HCEC 1CT (cell line): ENCODE measurements at regions not wholly inside any gene's neighbourhood (a gene's known extent, or its start where the extent isn't known, plus 50 kb on each side); places are given as distances from the start of the nearest gene placed in this dataset.
"Not testable (repeated sequence)": the region's sequence is repeated elsewhere in the genome, so short reads cannot be mapped to it uniquely, and the experiment has no call there.

Source experiments
- DNase-seq: peaks from one replicate; pipeline ENCODE4 v3.0.0-alpha.2; 2017

DNA sequence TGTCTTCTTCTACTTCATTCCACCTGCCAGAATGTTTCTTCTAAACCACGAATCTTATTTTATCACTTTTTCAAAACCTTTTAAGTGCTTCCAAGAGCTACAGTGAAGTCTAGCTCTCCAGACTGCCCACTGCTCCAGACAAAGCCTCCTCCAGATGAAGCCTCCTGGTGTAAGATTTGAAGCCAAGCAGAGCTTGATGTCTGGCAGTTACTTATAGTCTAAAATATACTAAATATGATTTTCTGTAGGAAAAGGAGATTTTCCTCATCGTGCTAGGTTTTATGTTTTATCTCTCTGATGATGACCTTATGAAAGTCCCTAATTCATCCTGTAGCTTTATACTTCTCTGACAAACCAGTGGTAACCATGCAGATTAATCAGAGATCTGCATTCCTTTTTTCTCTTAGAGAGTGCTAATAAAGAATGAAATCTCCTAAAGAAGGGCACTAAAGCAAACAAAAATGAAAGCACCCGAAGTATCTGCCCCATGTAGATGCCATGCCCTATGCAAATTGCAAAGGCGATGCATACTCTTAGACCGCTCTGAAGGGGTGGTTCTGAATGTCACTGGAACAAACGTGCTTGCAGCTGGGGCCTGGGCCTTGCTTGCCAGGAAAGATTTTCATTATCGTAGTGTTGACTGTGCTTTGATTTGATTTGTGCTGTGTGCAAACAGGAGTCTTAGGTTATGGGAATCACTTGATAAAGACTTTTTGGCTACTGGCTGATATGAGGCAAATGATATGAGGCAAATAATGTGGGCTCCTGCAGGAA, 314.2 kb downstream of the PID1 start:
- no peak for DNase-seq

GRCh38 chr2:228949831-228950230, 321.3 kb downstream of the PID1 start:
- DNase-seq, result no peak

GRCh38 chr2:228945710-228946109, 325.4 kb downstream of the PID1 start:
- no peak for DNase-seq

DNA sequence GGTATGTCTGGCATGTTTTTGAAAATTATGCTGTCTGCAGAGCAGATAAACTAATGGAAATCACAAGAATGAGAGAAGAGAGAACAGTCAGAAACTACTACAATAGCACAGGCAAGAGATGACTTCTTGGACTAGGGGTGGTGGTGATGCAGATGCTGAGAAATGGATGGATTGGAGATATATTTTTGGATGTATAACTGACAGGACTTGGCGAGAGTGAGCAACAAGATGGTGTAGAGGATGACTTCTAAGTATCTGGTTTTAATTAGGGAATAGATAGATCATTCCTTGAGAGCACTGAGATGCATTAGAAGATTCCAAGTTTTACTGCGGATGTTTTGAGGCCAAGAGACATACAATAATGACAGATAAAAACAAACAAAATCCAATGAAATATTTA, 328.2 kb downstream of the PID1 start:
- DNase-seq, result no peak

DNA sequence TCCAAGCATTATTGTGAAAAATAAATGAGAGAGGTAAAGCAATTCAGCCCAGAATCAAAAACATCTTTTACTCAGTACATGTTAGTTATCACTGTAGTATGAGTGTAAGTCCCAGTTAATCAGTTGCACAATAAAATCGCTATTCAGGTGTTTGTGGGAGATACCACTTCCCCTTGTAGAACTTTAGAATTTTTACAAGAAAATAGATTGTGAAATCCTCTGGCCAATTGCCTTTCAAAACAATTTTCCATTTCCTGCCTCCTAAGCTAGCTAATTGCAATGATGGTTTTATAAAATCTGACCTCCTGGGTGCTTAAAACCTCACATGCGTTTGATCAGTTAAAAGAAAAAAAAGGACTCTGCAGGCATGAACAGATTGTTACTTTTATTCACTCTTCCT, 332.5 kb downstream of the PID1 start:
- no peak for DNase-seq

- no peak for DNase-seq
Measured at GRCh38 chr2:228927028-228928010, 343.8 kb downstream of the PID1 start.

- DNase-seq, result no peak
Measured at GRCh38 chr2:228919808-228920207, 351.3 kb downstream of the PID1 start.

- DNase-seq, result no peak
Measured at GRCh38 chr2:228917220-228917619, 353.9 kb downstream of the PID1 start.

DNA sequence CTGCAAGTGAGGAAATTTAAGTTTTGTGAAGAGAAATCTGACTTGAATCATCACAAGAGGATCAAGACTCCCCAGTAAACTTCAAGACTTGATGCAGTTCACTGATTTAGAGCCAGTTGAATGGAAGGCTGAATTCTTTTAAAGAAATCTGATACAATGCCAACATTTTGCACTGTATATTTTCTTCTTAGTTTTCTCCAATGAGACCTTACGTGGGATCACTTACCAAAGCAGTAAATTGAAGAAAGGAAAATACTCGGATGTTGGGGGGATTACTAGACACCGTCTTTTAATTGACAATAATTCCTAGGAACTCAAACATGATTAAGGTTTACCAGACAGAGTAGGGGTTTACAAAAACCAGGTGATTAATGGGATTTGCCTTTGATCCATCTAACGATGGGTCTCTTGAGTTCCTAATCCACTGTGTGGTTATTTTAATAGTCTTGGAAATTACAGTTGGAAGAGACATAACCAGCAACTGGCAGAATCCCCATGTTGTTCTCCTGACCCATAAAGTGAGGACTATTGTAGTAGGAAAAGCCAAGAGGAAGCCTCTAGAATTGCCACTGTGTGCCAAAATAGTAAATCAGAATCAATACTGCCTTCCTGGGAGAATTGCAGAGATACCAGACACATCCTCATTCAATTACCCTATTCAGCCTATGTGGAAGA, 354.5 kb downstream of the PID1 start:
- DNase-seq, result no peak

- DNase-seq, result no peak
Measured at GRCh38 chr2:228913176-228913575, 357.9 kb downstream of the PID1 start.

DNA sequence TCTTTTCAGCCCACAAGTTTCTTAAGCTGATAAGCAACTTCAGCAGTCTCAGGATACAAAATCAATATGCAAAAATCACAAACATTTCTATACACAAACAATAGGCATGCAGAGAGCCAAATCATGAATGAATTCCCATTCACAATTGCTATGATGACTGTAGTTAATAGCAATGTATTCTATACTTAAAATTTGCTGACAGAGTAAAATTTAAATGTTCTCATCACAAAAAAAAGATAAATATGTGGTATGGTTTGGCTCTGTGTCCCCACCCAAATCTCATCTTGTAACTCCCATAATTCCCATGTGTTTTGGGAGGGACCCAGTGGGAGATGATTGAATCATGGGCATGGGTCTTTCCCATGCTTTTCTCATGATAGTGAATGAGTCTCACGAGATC, 360.2 kb downstream of the PID1 start:
- not testable (repeated sequence) for DNase-seq

GRCh38 chr2:228902176-228902575, 368.9 kb downstream of the PID1 start:
- no peak for DNase-seq

GRCh38 chr2:228901531-228901930, 369.6 kb downstream of the PID1 start:
- no peak for DNase-seq

GRCh38 chr2:228878138-228878537, 392.9 kb downstream of the PID1 start:
- no peak for DNase-seq

DNA sequence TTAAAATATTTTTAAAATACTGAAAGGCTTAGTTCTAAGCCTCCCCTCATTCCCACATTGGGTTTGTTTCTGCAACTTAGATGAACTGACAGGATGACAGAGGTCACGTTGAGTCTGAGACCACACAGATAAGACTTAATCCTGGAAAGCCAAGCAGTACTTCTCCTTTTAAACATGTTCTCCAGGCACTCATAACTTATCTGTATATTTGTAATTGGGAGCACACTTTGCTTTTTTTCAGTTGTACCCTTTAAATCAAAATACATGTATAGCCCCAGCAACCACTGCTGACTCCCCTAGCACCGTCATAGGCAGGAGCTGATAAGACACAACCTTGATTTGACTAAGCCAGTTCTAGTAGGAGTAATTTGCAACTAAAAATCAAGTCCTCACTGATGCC, 394.8 kb downstream of the PID1 start:
- no peak for DNase-seq

DNA sequence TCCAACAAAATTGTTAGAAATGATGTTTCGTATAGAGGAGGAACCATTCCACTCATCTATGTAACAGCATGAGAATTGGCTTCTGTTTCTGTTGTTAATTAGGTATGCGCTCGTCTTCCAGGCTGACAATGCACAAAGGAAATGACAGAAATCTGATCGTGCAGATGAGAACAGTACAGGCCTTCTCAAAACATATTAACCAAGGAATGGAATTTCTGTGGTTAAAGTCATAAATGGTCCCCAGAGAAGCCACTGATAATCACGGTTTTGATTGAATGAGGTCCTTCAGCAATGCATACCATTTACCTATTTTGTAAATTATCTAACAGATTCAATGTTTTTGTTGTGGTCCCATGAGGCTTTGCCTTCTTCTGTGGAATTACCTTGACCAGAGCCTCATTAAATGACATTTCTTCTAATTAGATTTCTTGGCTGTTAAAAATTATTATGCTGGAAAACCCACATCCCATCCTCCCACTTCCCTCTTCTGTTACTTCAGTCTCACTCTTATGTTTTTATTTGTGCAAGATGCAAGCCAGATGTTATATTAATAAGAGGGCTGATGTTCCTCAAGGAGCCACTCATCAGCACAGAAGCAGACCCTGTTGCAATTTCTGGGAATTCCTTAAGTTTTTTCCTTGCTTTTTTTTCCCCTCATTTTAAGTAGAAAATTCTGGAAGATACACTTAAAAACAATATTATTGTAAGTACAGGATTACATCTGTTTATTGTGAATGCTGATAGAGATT, 395.8 kb downstream of the PID1 start:
- DNase-seq, result no peak

GRCh38 chr2:228871012-228871411, 400.1 kb downstream of the PID1 start:
- DNase-seq, result no peak

DNA sequence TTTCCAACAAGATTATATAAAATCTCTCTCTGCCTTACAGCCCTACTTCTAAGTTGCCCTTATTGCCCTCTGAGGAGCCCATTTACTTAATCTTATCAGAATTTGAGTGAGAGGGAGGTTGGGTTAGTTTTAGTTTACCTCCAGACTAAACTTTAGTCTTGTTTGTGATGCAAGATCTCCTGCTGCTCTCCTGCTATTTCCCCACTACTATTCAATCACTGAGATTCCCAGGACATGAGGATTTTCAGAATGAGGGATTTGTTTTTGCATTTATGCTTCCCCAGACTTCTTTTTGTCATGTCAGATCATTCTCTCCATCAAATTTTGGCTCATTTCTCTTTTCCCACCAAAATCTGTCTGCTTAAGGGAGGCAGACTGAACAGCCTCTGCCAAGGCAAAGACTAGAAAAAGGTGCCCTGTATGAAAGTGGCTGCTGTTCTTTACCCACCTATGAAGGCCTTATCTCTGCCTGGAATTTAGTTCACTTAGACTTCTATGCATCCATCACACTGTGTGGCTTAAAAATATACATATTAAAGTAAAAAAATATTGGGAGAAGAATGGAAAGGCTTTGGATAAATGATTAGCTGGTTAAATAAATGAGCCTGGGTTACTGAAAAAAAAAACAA, 401.3 kb downstream of the PID1 start:
- no peak for DNase-seq

DNA sequence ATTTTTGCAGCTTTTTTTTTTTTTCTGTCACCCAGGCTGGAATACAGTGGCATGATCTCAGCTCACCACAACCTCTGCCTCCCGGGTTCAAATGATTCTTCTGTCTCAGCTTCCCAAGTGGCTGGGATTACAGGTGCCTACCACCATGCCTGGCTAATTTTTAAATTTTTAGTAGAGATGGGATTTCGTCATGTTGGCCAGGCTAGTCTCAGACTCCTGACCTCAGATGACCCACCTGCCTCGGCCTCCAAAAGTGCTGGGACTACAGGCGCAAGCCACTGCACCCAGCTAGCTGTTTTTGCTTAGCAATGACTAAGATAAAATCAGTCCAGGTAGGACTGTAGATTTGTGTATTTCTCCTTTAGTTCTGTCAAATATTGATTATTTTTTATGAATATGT, 403.7 kb downstream of the PID1 start:
- DNase-seq, result no peak

GRCh38 chr2:228866781-228867180, 404.3 kb downstream of the PID1 start:
- DNase-seq, result no peak

DNA sequence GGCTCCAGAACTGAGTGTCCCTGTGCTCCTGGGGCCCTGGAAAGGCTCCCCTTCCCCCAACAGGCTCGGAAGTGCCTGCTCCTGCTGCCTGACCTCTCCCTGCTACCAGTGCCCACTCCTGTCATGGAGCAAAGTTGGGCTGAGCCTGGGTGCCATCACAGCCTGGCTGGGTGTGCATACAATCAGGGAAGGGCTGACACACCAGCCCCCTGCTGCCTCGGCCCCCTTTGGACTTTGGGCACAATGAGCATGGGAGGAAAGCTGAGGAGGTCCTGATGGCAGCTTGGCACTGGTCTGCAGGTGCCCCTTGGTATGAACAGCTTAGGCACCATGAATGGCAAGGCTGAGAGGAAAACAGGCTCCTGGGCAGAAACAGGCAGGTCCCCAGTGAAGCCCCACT, 405.0 kb downstream of the PID1 start:
- no peak for DNase-seq

DNA sequence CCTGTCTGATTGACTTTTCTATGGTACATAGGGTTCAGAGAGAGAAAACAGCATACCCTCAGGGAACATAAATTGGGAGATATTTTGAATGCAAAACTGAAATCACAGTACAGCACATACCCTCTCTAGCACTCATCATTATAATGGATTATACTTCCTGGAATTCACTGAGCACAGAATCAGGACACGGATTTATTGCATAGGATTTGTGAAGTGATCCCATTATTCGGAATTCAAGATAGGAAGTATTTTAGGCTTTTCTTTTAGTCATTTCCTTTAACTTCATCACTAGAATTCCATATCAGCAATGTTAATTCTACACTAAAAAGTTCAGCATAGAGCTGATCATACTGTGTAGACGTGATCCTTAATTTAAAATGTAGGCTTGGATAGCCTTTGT, 407.0 kb downstream of the PID1 start:
- DNase-seq, result no peak
